HG03039 (cell line): ENCODE measurements at regions not wholly inside any gene's neighbourhood (a gene's known extent, or its start where the extent isn't known, plus 50 kb on each side); places are given as distances from the start of the nearest gene placed in this dataset.

Experiments used
- ATAC-seq: cut with Tn5 transposase; IDR thresholded peaks from one replicate; pipeline ENCODE4 v1.9.1; 2021; ENCODE audit warnings: mild to moderate bottlenecking, moderate library complexity; ENCODE audit not compliant: unreplicated experiment

DNA sequence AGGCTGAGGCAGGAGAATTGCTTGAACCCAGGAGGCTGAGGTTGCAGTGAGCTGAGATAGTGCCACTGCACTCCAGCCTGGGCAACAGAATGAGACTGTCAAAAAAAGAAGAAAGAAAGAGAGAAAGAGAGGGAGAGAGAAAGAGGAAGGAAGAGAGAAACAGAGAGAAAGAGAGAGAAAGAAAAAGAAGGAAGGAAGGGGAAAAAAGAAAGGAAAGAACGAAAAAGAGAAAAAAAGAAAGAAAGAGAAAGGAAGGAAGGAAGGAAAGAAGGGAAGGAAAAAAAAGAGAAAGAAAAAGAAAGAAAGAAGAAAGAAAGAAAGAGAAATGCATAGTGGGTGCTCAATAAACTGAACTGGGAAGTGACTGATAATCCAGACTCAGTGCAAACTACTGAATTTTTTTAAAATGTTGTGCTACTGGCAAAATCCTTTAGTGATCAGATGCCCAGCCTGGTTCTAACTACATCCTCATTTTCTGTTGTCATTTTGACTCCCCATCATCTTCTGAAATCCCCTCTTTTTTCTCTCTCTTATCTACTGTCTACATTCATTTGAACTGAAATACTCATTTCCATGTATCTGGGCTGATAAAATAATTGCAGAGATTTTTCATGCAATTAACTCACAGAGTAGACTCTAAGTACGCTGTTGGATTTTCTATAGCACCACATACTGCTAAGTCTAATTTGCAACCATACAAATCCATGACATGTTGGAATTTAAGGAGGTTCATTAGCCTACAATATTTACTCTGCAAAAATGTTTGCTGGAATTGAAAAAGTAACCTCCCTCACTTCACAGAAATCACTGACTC is 85.3 kb upstream of the HIVEP1 start:
- no peak for ATAC-seq

DNA sequence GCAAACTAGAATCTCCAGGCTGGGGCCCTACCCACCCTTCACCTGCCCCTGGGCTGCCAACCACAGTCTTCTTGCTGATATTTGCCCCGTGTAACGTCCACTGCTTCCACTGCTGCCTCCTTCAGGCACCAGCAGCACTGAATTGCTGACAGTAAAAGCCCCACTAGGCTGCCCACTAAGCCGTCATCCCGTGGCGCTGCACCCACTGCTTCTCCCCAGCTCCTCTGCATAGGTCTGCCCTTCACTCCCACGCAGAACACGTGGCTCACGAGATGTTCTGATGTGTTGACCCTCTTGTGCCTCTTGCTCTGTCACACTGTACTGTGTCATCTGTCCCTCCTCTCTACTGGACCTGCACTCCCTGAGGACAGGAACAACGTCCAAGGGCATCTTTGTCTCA is 86.3 kb upstream of the HIVEP1 start:
- no peak for ATAC-seq

DNA sequence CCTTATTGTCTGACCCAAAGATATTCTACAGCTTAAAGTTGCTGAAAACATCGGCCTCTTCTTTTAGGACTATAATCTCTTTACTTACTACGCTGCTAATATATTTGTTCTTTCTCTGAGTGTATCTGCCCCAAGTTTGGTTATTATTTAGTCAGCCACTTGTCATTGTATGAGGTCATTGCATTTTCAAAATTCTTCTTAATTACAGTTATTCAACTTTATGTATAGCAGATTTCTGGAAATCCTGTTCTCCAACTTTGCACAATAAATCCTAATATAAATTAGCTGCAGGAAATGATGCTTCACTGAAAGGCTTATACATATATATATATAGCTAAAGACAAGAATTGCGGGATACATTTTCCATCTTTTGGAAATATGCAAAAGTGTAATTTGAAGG is 88.5 kb upstream of the HIVEP1 start:
- no peak for ATAC-seq

DNA sequence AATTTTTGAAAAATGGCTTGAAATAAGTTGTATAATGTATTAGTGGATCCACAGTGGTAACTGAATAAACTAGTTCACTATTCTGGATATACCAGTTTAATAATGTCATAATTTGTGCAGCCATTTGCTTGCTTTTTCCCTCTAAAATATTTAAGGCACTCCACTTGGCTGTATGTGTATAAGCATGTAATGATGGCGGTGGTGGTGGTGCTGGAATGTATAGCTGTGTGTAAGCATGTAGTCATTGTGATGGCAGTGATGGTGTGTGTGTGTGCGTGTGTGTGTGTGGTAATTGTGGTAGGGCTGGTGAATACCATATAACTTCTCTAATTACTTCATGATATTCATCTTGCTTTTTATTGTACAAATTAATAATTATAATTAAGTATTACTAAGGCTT is 89.2 kb upstream of the HIVEP1 start:
- ATAC-seq: no peak

DNA sequence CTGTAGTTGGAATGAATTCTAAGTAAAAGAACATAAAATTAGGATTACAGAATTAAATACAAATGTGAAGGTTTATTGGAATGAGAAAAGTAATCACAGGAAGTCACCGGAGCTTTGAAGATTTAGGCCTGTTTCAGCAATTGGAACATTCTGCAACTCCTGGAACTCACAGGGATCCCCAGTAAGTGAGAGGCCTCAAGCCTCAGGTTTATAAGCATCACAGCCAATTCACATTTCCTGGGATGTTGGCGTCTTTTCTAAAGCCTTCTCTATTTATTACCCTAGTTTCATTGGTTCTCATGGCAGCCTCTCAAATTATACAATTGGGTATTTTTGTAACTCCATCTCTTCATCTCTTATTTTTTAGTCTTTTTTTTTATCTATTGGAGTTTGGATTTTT is 90.4 kb upstream of the HIVEP1 start:
- ATAC-seq: no peak

DNA sequence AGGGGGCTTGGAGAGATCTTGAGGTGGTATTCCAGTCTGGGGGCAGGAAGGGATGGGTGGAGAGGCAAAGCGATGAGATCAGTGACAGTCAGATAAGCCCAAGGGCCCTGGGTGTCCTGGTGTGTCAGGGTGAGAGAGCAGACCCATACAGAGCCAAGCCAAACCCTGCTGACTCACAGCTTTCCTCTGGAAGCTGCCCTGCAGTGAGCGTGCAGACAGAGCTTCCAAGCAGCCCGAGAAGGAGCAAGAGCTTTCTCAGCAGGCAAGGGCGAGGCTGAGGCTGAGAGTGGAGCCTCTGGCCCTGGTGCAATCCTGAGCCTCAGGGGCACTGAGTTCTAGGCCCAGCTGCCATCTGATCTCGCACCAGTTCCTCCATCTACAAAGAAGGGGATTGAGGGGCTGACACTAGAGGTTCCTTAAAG is 91.1 kb upstream of the HIVEP1 start:
- ATAC-seq: no peak

DNA sequence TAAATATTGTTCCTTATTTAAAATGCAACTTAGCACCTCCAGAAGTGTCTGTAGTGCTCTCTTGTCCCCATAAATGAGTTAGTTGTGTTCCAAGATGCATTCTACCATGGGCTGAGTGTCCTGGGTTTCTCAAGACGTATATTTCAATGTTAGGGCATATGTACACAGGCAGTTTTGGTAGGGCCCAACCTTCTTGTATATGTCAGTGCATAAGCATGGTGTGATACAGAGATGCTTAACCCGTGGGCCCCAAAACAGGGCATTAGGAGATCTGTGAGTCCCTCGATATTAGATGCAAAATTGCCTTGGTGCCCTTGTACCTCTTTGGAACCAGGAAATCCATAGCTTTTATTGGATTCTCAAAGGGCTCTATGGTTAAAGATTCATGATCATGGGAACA is 91.5 kb upstream of the HIVEP1 start:
- no peak for ATAC-seq

DNA sequence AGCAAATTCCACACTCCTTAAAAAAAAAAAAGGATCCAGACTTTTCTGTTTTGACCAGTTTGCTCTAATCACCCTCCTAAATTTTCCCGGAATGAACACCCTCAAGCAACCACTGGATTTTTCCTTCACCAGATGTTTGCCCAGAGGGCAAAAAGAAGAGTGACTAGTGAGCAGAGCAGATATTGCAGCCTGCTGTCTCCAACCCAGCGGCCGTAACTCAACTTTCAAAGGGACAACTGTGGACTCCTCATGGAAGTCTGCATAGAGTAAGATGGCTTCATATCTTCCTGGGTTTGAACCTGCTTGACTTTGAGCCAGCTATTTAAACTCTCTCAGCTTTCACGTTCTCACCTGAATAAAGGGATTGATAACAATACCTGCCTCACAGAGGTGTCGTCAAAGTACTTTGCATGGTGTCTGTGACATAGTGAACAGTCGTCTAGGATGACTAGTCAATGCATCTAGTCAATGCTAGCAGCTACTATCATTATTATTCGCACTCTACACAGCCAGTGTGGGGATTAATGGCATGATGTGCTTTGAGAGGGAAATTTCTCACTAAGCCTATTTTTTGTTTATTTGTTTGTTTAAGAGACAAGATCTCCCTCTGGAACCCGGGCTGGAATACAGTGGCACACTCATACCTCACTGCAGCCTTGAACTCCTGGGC is 92.2 kb upstream of the HIVEP1 start:
- no peak for ATAC-seq

DNA sequence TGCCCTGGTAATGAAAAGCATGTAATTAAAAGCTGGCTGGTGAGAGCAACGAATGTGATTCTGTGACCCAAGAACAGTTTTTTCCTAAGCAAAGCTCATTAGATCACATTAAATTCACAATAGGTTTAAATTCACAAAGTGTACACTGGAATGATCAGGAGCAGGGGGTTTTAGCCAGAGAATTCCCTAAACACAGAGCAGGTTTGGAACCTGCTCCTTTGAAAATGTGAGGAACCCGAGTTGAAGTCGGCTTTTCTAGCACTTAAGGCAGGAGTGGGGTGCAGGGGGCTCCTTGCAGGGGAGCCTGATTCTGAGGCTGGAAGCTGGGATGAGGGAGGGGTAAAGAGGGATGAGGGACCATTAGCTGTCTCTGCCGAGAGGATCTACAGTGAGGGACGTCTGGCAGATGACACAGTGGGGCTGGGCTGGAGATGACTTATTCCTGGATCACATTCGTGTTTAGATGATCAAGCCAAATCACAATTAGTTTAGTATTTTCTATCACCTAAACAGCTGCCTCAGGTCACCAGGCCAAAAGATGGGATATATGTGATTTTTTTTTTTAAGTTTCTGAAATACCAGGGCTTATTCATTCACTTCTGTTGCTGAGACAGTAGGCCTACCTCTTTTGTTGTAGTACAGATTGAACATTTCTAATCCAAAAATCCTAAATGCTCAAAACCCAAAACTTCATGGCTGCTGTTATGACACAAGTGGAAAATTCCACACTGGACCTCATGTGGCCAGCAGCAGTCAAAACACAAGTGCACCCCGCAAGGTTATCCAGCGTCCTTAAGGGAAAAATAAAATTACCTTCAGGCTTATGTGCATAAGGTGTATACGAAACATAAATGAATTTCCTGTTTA is 93.1 kb upstream of the HIVEP1 start:
- no peak for ATAC-seq

DNA sequence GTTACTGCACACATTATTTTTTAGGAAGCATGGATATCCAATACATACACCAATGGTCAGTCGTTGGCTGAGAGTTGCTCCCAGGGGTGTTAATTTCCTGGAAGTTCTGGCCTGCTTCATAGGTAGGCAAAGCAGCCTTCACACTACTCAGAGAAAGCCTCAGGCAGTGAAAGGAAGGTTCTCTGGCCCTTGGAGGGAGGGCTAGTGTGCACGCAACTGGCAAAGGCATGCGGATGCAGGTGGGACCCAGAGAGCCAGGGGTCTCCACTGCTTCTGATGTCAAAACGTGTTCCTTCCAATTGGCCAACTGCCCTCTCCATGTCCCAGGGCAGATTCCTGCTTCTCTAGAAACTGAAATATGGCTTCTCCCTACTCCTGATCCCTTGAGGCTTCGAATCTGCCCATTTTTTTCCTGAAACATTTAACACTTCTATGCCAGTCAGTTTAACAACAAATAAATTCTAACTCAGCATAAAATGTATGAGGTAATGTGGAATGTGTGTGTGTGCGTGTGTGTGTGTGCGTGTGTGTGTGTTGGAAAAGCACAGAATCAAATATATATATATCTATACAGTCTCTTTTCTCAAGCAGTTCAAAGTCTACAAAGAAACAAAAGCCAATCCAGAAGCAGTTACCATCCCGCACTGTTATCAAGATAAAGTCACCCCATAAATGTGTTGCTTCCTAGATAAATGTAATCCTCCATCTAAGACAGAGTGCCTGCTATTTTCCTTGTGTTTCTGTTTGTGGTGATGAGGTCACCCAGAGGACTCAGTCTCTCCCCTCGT is 94.0 kb upstream of the HIVEP1 start:
- ATAC-seq: no peak

DNA sequence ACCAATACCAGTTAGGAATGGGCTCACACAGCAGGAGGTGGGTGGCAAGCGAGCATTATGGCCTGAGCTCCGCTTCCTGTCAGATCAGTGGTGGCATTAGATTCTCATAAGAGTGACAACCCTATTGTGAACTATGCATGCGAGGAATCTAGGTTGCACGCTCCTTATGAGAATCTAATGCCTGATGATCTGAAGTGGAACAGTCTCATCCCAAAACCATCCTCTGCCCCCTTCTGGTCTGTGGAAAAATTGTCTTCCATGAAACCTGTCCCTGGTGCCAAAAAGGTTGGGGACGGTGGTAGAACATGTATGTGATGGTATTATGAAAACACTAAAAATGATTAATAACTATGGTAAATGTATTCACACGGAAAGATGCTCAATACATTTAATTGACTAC is 99.7 kb upstream of the HIVEP1 start:
- no peak for ATAC-seq

DNA sequence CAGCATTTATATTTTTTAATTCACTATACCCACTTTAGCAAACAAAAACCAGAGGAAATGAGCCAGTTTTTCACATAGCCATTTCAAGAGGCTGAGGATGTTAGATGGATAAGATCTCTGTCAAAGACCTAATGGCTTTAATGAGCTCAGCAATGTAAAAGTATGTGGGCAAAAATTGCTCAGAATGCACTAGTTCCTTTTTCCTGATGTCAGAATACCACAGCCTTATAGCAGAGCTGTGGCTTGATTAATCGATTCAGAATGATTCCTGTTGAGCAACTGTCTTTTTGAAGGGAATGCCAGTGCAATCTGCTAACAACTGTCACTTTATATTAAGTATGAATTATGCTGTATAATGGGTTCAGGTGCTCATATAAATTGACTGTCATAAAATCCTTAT is 100.6 kb upstream of the HIVEP1 start:
- no peak for ATAC-seq

DNA sequence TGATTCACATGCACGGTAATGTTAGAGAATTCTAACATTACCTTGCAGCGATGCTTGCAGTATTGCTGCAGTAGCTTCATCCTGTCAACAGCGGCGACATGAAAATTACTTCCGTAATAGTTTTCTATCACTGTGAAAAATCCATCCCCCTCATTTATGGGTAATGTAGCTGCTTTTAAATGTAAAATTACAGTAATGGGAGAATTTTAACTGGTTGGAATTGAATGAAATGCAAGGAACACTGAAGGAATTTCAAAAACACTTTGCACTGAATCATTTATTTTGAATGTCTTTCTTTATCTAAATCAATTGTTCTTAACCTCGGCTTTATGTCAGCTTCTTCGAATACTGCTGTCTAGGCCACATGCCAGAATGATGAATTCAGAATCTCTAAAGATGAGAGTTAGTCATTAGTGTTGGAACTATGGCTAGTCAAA is 102.4 kb upstream of the HIVEP1 start:
- ATAC-seq: no peak

DNA sequence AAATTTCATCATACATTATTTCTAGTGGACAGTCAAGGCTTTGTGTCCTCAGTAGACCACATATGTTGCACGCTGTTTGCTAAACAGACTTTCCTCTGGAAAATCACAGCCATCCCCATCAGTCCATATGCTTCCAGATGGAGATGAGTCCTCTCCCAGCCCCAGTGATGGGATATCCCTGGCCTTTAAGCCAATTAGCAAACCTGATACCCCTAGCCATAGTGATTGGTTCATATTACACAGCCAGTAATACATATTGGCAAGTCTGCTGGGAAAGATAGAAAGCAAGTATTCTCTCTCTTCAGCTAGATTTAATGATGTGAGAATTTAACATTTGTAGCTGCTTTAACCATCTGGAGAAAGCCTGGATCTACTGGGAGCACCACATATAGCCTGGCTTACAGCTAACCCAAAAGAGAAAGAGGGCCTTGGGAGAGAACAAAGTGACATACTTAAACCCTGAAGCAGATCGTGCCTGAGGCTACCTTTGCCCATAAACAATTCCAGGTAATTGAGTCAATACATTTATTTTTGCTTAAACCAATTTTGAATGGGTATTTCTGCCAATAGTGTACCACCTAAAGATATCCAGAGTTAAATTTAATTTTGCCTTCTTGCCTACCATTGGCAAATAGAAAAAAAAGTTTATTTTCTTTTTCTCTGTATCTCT is 103.5 kb upstream of the HIVEP1 start:
- no peak for ATAC-seq

DNA sequence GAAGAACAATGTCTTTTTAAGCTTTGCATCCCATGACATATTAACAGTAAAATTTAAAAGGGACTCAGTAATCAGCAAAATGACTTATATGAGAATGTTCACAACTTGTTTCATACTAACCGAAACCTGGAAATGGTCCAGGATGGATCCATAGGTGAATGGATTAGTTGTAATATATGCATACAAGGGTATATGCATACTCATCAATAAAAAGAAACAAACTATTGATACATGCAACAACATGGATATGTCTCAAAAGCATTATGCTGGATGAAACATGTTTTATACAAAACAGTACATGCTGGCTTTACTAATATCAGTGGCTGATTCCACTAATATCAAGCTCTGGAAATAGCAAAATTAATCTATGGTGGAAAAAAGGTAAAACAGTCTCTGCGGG is 108.5 kb upstream of the HIVEP1 start:
- ATAC-seq: no peak

DNA sequence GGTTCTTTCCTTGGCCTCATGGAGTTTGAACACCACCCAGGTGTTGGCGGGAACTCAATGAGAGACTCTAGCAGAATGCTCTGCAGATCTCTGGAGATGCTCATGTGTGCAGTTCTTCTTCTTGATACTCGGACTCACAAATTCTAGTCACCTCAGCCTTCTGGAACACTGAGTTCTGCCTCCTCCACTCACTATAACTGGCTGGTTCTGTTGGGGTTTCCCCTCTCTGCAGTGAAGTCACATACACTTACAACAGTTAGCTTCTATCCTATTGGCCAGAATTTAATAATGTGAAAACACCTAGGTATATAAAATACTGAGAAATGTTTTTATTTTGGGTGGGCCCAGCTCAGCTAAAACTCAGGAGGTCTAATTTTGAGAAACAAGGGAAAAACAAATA is 109.6 kb upstream of the HIVEP1 start:
- ATAC-seq: no peak

DNA sequence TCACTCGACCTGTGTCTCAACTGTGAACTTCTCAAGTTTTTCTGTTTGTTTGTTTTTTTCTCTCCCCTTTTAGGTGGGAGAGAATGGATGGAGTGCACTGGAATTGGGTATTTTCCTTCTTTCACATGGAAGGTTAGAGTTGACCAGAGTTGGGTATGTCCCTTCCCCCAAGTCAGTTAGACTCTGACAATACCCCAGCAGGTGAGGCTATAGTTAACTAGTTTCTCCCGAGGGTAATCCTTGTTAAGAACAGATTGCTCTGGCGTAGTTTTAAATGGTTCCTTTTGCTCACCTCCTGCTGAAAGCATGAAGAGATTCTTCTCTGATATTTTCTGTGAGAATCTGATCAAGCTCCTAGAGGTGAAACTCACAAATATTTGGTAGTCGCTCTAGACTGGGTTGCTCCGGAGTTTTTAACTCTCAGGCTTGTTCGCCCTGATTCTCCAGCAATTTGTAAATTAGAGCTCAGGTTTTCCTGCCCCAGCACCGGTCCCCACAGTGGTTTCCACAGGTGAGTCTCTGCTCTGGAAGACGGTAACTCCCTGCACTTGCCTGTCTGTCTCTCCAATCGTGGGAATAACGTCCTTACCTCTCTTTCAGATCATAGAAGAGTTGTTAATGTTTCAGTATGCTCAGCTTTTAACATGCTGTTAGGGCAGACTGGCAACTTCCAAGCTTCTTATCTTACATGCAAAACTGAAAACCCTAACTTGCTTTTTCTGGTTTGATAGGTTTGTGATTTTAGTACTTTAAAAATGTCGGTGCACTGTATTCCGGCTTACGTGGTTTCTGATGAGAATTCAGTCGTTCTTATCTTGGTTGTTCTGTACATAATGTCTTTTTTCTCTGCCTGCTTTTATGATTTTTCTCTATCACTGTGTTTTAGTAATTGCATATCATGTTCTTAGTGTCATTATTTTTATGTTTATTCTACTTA is 111.2 kb upstream of the HIVEP1 start:
- ATAC-seq: no peak

DNA sequence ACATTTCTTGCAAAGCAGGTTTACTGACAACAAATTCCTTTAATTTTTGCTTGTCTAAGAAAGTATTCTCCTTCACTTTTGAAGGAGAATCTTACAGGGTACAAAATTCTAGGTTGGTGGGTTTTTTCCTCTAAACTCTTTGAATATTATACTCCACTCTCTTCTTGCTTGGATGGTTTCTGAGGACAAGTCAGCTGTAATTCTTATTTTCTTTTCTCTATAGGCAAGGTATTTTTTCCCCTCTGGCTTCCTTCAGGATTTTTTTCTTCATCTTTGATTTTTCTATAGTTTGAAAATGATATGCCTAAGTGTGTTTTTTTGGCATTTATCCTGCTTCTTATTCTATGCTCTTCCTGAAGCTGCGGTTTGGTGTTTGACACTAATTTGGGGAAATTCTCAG is 112.5 kb upstream of the HIVEP1 start:
- no peak for ATAC-seq

DNA sequence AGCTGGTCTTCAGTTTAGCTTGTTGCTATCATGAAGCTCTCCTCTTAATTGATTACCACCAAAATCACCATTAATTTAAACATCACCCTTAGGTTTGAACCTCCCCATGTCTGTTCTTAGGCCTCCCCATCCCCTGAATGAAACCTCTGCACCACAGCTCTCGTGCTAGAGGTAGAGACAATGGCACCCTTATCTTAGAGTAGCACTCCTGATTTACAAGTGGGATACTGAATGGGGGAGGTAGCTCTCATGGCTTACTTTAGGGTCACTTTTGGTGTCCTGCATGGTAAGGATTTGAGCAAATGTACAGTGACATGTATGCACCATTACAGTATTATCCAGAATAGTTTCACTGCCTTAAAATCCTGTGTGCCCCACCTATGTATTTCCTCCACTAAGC is 115.6 kb upstream of the ADTRP start:
- ATAC-seq: no peak
